ENCODE measurements at regions not wholly inside any gene's neighbourhood (a gene's known extent, or its start where the extent isn't known, plus 50 kb on each side); places are given as distances from the start of the nearest gene placed in this dataset.
"Not testable (repeated sequence)": the region's sequence is repeated elsewhere in the genome, so short reads cannot be mapped to it uniquely, and the experiment has no call there.

DNA sequence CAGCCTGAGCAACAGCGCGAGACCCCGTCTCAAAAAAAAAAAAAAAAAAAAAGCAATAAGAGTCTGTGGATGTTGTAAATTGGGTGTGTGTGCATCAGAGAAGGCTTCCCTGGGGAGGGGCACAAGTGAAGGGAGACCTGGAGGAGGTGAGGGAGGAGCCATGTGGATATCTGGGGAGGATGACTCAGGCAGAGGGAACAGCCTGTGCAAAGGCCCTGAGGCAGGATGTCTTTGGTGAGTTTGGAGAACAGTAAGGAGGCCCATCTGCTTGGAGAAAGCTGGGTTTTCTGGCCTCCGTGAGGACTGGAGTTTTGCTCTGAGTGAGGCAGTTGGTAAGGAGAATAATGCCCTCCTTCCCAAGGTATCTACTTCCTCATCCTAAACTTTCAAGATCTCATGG, 81.9 kb upstream of the ADGRL1 start:
- in situ Hi-C loops (cut with HindIII; ENCODE audit: low sequenced_read_pairs); DNase-seq (ENCODE audit: low spot score): not testable (repeated sequence)

DNA sequence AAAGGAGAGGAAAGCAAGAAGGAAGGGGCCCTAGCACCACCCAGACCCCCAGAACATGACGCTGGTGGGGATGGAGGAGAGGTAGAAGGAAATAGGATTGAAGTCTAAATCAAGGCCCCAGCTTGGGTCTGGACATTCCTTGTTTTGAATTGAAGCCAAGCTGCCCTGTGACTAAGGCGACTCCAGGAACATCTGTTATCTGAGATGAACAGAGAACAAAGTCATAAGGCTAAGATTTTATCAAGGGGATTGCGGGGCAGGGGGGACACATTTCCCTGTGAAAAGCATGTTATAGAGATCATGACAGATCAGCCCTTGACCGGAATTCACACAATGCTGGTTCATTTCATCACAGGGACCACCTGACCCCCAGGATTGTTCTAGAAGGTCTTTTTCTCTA, 80.6 kb upstream of the ADGRL1 start:
- DNase-seq (ENCODE audit: low spot score); in situ Hi-C loops (cut with HindIII; ENCODE audit: low sequenced_read_pairs): not testable (repeated sequence)

DNA sequence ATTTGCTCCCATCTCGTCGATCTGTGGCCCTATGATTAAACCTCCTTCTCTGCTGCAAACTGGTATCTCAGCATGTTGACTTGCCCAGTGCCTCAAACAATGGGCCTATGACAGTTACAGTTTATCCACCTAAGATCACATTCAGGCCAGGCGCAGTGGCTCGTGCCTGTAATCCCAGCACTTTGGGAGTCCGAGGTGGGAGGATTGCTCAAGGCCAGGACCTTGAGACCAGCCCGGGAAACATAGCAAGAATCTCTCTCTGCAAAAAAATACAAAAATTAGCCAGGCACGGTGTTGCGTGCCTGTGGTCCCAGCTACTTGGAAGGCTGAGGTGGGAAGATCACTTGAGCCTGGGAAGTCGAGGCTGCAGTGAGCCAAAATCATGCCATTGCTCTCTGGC, 79.8 kb upstream of the ADGRL1 start:
- in situ Hi-C loops (cut with HindIII; ENCODE audit: low sequenced_read_pairs); DNase-seq (ENCODE audit: low spot score): not testable (repeated sequence)

DNA sequence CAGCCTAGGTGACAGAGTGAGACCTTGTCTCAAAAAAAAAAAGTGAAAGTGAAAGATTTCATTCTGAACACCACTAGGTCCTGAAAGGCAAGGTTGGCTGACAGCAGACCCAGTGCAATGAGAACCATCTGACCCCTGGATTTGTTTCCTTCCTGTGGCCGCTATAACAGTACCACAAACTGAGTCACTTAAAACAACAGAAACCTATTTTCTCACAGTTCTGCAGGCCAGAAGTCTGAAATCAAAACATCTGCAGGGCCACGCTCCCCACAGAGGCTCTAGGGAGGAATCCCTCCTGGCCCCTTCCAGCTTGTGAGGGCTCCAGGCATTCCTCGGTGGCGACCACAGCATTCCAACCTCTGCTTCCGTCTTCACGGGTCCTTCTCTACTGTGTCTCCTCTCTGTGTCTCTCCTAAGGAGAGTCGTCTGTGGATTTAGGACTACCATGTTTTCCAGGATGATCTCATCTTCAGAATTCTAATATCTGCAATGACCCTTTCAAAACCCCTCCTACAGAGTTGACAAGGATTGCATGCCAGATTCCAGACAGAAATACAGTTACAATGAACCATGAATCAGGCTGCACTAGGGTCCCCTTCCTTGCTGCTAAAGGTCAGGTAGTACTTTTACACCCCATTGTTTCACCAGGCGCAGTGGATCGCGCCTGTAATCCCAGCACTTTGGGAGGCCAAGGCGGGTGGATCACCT, 78.0 kb upstream of the ADGRL1 start:
- in situ Hi-C loops (cut with HindIII; ENCODE audit: low sequenced_read_pairs); DNase-seq (ENCODE audit: low spot score): not testable (repeated sequence)

DNA sequence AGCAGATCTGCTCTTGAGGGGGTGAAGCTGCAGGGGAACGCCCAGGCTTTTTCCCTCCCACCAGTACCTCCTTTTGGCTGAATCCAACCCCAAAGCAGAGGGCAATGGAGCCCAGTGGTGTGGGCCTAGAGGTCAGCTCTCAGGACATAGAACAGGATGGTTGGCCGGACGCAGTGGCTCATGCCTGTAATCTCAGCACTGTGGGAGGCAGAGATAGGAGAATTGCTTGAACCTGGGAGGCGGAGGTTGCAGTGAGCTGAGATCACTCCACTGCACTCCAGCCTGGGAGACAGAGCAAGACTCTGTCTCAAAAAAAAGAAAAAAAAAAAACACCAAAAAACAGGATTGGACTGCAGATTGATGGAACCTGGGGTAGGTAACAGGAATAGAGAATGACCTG, 73.3 kb upstream of the ADGRL1 start:
- DNase-seq (ENCODE audit: low spot score); in situ Hi-C loops (cut with HindIII; ENCODE audit: low sequenced_read_pairs): not testable (repeated sequence)

DNA sequence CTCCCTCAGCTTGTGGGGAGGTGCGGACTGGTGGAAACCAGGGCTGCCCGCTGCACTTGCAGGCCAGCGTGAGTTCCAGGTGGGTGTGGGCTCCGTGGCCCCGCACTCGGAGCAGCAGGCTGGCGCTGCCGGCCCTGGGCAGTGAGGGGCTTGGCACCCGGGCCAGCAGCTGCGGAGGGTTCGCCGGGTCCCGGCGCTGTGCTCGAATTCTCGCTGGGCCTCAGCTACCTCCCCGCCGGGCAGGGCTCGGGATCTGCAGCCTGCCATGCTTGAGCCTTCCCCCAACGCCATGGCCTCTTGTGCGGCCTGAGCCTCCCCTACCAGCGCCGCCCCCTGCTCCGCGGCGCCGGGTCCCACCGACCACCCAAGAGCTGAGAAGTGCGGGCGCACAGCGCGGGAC, 71.6 kb upstream of the ADGRL1 start:
- in situ Hi-C loops (cut with HindIII; ENCODE audit: low sequenced_read_pairs) = no loop called here
- DNase-seq (ENCODE audit: low spot score) = no peak

DNA sequence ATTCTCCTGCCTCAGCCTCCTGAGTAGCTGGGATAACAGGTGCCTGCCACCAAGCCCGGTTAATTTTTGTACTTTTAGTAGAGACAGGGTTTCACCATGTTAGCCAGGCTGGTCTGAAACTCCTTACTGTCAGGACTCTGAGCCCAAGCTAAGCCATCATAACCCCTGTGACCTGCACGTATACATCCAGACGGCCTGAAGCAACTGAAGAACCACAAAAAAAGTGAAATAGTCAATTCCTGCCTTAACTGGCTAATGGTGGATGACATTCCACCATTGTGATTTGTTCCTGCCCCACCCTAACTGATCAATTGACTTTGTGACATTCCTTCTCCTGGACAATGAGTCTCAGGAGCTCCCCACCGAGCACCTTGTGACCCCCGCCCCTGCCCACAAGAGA, 69.9 kb upstream of the ADGRL1 start:
- DNase-seq (ENCODE audit: low spot score); in situ Hi-C loops (cut with HindIII; ENCODE audit: low sequenced_read_pairs): not testable (repeated sequence)

DNA sequence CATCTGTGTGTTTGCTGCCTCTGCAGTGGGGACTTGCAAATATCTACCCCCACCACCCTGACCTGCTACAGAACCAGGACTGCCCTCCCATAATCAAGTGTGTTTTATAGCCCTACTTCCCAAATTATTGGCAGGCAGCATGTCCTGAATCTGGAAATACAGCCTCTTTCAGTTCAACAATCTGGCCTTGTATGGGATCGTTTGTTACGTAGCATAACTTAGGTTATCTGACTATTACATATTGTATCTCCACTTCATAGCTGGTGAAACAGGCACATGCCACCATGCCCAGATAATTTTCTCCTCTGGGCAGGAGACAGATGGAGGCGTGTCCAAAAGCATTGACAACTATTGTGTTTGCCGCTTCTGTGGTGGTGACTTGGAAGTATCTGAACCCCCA, 66.7 kb upstream of the ADGRL1 start:
- in situ Hi-C loops (cut with HindIII; ENCODE audit: low sequenced_read_pairs) = no loop called here
- no peak for DNase-seq (ENCODE audit: low spot score)

DNA sequence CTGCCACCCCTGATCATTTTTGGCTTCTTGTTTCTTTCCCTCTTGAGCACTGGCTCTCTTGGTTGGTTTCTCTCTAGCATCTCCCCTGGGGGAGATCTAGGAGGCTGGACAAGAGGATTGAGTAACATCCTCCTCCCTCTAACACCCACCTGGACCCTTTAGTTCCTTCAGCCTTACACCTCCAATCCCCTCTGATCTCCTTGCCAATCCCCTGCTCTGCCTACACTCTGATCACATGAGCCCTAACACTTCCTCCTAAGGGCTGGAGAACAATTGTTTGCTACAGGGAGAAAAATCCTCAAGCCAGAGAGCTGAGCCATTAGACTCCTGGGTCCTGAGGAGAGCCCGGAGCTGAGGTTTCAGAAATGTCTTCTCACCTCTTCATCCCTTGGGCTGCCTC, 65.9 kb upstream of the ADGRL1 start:
- in situ Hi-C loops (cut with HindIII; ENCODE audit: low sequenced_read_pairs) = no loop called here
- DNase-seq (ENCODE audit: low spot score) = no peak

DNA sequence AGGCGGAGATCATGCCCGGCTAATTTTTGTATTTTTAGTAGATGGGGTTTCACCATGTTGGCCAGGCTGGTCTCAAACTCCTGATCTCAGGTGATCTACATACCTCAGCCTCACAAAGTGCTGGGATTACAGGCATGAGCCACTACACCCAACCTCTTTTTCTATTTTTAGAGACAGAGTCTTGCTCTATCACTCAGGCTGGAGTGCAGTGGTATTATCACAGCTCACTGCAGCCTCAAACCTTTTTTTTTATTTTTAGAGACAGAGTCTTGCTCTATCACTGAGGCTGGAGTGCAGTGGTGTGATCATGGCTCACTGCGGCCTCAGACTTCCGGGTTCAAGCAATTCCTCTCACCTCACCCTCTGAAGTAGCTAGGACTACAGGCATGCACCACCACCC, 64.6 kb upstream of the ADGRL1 start:
- in situ Hi-C loops (cut with HindIII; ENCODE audit: low sequenced_read_pairs); DNase-seq (ENCODE audit: low spot score): not testable (repeated sequence)

DNA sequence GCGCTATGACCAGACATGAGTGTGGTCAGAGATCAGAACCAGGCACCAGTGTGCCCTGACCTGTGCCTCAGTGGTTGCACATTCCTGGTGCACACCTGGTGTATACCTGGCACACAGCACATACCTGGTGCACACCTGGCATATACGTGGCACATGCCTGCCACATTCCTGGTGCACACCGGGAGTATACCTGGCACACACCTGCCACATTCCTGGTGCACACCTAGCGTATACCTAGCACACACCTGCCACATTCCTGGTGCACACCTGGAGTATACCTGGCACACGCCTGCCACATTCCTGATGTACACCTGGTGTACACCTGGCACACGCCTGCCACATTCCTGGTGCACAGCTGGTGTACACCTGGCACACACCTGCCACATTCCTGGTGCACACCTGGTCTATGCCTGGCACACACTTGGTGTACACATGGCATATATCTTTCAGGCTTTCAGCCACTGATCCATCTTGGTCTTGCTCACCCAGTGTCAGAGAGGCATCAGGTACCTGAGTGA, 61.3 kb upstream of the ADGRL1 start:
- no peak for DNase-seq (ENCODE audit: low spot score)
- in situ Hi-C loops (cut with HindIII; ENCODE audit: low sequenced_read_pairs) = loop anchor here (10.0 kb wide), 1 partner anchor 148 kb away; the partner anchor contains the start of gene DDX39A

DNA sequence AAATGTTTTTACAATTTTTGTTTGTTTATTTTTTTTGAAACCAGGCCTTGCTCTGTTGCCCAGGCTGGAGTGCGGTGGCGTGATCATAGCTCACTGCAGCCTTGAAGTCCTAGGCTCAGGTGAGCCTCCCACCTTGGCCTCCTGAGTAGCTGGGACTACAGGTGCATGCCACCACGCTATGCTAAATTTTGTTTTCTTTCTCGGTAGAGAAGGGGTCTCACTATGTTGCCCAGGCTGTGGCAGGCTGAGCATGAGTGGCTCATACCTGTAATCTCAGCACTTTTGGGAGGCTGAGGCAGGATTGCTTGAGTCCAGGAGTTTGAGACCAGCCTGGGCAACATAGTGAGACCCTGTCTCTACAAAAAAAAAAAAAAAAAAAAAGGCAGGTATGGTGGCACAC, 60.2 kb upstream of the ADGRL1 start:
- DNase-seq (ENCODE audit: low spot score) = not testable (repeated sequence)
- in situ Hi-C loops (cut with HindIII; ENCODE audit: low sequenced_read_pairs) = loop anchor here (10.0 kb wide), 1 partner anchor 149 kb away; the partner anchor contains the start of gene DDX39A

DNA sequence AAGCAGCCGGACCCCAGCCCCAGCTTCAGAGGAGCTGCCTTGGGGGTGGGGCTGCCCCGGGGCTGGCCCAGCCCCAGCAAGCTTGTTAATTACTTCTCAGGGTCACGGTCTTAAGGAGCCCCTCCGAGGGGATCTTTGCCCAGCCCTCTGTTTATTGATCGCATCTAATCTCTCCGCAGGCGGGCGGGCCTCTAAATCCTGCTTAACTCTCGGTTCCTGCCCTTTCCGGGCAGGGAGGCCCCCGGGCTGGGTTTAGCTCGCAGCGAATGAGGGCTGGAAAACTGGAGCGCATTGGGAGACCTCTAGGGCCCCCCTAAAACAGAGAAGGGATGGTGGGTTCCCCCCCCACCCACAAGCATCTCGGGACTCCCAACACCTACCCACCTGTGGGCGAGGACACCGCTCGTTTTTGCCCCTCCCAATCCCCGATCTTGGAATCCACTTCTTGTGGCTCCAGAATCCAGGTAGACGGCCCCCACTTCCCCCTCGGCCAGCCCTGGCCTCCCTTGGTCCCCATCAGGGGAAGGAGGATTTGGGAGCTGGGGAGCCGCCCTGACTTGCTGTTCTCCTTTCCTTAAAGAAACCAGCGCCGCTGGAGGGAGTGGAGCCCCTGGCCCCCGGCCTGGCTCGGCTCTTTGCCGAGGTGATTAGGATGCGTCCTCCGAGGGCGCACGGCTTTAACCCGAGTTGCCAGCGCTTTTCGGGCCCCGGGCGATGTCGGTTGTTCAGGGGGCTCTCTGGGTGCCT, 59.5 kb upstream of the ADGRL1 start:
- in situ Hi-C loops (cut with HindIII; ENCODE audit: low sequenced_read_pairs) = loop anchor here (10.0 kb wide), 1 partner anchor 149 kb away; the partner anchor contains the start of gene DDX39A
- no peak for DNase-seq (ENCODE audit: low spot score)

DNA sequence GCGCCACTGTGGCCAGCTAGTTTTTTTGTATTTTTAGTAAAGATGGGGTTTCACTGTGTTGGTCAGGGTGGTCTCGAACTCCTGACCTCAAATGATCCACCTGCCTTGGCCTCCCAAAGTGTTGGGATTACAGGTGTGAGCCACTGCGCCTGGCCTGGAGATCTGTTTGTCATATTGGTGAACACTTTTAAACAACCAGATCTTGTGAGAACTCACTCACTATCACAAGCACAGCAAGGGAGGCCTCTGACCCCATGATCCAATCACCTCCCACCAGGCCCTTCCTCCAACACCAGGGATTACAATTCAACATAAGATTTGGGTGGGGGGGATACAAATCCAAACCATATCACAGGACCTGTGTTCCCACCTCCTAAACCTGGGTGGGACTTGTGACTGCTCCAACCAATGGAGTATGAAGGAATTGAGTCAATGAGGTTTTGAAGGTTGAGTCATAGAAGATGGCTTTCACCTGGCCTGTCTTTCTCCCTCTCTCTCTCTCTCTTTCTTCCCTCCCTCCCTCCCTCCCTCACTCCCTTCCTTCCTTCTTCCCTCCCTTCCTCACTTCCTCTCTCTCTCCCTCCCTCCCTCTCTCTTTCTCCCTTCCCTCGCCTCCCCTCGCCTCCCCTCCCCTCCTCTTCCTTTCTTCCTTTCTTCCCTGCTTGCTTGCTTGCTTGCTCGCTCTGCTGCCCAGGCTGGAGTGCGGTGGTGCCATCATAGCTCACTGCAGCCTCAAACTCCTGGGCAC, 50.1 kb upstream of the ADGRL1 start:
- peak; percentile 49 for DNase-seq (ENCODE audit: low spot score)
- in situ Hi-C loops (cut with HindIII; ENCODE audit: low sequenced_read_pairs) = not testable (repeated sequence)

All from G401 (cell line).